ENCODE measurements at regions not wholly inside any gene's neighbourhood (a gene's known extent, or its start where the extent isn't known, plus 50 kb on each side); places are given as distances from the start of the nearest gene placed in this dataset.

- TF ChIP-seq TBP (CRISPR knock-in tag; IDR thresholded peaks at IDR 0.05) (no peak), BCL6 (CRISPR knock-in tag; IDR thresholded peaks at IDR 0.05) (peak; percentile 92), NFKBIZ (CRISPR knock-in tag; IDR thresholded peaks at IDR 0.05) (peak; percentile 69), AGO2 (optimal IDR thresholded peaks at IDR 0.05; ENCODE audit: low read depth, low read length) (peak; percentile 19), ZNF670 (CRISPR knock-in tag; IDR thresholded peaks at IDR 0.05; ENCODE audit: borderline replicate concordance) (0 out of 2 replicates have a peak, but pooled peaks have one; percentile 62), ZFP82 (CRISPR knock-in tag; IDR thresholded peaks at IDR 0.05; ENCODE audit: borderline replicate concordance) (no peak), NFE2 (CRISPR knock-in tag; IDR thresholded peaks at IDR 0.05) (no peak), IRX3 (CRISPR knock-in tag; IDR thresholded peaks at IDR 0.05; ENCODE audit: borderline replicate concordance, low read depth) (no peak), ZNF10 (CRISPR knock-in tag; IDR thresholded peaks at IDR 0.05; ENCODE audit: borderline replicate concordance, low read depth) (no peak), RFX5 (IDR thresholded peaks at IDR 0.05; ENCODE audit: low read depth, low read length) (peak; percentile 52), PRDM10 (CRISPR knock-in tag; IDR thresholded peaks at IDR 0.05; ENCODE audit: low read depth) (peak; percentile 58; the same call in 1 of the 2 replicates), ZSCAN22 (CRISPR knock-in tag; IDR thresholded peaks at IDR 0.05) (0 out of 2 replicates have a peak, but pooled peaks have one; percentile 57), POLR2AphosphoS2 (IDR thresholded peaks at IDR 0.05; ENCODE audit: low read depth, low read length) (no peak), BHLHE40 (IDR thresholded peaks at IDR 0.05; ENCODE audit: low read length) (no peak)
- TF ChIP-seq, protein P1, sequence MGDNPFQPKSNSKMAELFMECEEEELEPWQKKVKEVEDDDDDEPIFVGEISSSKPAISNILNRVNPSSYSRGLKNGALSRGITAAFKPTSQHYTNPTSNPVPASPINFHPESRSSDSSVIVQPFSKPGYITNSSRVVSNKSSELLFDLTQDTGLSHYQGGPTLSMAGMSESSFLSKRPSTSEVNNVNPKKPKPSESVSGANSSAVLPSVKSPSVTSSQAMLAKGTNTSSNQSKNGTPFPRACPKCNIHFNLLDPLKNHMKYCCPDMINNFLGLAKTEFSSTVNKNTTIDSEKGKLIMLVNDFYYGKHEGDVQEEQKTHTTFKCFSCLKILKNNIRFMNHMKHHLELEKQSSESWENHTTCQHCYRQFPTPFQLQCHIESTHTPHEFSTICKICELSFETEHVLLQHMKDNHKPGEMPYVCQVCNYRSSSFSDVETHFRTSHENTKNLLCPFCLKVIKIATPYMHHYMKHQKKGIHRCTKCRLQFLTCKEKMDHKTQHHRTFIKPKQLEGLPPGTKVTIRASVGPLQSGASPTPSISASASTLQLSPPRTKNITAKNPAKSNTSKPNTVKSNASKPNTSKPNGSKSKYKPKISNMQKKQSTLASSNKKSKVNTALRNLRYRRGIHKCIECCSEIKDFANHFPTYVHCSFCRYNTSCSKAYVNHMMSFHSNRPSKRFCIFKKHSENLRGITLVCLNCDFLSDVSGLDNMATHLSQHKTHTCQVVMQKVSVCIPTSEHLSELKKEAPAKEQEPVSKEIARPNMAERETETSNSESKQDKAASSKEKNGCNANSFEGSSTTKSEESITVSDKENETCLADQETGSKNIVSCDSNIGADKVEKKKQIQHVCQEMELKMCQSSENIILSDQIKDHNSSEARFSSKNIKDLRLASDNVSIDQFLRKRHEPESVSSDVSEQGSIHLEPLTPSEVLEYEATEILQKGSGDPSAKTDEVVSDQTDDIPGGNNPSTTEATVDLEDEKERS (CRISPR knock-in tag; IDR thresholded peaks at IDR 0.05) = 0 out of 2 replicates have a peak, but pooled peaks have one; percentile 54
- TF ChIP-seq, protein P2, sequence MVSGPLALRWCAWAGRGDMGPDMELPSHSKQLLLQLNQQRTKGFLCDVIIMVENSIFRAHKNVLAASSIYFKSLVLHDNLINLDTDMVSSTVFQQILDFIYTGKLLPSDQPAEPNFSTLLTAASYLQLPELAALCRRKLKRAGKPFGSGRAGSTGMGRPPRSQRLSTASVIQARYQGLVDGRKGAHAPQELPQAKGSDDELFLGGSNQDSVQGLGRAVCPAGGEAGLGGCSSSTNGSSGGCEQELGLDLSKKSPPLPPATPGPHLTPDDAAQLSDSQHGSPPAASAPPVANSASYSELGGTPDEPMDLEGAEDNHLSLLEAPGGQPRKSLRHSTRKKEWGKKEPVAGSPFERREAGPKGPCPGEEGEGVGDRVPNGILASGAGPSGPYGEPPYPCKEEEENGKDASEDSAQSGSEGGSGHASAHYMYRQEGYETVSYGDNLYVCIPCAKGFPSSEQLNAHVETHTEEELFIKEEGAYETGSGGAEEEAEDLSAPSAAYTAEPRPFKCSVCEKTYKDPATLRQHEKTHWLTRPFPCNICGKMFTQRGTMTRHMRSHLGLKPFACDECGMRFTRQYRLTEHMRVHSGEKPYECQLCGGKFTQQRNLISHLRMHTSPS (CRISPR knock-in tag; IDR thresholded peaks at IDR 0.05; ENCODE audit: low read depth) = peak; percentile 96
- TF ChIP-seq, protein P3, sequence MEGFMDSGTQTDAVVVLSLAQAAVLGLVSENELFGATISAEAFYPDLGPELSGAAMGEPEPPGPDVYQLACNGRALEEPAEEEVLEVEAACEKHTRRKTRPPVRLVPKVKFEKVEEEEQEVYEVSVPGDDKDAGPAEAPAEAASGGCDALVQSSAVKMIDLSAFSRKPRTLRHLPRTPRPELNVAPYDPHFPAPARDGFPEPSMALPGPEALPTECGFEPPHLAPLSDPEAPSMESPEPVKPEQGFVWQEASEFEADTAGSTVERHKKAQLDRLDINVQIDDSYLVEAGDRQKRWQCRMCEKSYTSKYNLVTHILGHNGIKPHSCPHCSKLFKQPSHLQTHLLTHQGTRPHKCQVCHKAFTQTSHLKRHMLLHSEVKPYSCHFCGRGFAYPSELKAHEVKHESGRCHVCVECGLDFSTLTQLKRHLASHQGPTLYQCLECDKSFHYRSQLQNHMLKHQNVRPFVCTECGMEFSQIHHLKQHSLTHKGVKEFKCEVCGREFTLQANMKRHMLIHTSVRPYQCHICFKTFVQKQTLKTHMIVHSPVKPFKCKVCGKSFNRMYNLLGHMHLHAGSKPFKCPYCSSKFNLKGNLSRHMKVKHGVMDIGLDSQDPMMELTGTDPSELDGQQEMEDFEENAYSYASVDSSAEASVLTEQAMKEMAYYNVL (CRISPR knock-in tag; IDR thresholded peaks at IDR 0.05; ENCODE audit: borderline replicate concordance) = peak; percentile 93
Measured at GRCh38 chr9:88706193-88707113, 171.5 kb downstream of the NXNL2 start (continued).
